ENCODE measurements at regions not wholly inside any gene's neighbourhood (a gene's known extent, or its start where the extent isn't known, plus 50 kb on each side); places are given as distances from the start of the nearest gene placed in this dataset.

DNA sequence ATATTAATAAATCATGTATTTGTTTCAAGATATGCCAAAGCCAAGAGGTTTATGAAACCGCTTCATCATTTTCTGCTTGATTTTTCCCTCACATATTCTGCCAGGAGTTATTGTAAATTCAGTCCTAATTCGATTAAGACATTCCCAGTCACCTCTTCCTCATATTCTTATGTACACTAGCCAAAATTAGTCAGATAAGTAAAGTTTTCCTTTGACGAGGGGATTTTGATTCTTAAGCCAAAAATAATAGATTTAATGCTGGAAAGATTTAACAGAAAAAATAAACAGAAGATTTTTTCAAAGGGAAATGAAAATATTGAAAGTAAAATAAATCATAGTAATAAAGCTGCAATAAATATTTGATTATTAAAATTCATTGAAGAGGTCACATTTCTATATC is 51.0 kb upstream of the VEGFC start:
- DNase-seq, result no peak

DNA sequence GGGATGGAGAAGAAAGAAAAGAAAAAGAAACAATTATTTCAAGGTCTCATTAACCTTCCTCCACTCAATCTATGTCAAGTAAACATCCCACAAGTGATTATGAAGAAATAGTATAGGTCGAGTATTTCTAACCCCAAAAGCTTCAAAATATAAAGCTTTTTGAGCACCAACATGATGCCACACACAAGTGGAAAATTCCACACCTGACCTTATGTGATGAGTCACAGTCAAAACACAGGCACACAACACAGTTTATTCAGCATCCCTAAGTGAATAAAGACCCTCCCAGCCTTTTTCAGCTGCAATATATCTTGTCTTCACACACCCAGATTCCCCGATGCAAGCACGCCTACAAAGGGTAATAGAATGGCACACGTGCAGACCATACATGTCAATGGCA is 51.7 kb upstream of the VEGFC start:
- no peak for DNase-seq

DNA sequence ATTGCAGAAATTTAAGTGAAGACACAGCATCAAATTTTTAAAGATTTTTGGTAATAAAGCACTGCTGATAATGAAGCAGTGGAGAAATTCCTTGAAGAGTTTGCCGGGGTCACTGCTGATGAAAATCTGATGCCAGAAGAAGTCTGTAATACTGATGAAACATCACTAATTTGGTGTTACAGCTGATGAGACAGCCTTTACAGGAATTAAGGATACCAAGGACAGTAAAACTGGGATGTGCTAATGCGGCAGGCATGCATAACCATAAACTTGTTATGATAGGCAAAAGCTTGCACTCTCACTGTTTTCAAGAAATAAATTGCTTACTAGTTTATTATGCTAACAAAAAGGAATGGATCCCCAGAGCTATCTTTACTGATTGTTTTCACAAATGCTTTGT is 52.9 kb upstream of the VEGFC start:
- no peak for DNase-seq

DNA sequence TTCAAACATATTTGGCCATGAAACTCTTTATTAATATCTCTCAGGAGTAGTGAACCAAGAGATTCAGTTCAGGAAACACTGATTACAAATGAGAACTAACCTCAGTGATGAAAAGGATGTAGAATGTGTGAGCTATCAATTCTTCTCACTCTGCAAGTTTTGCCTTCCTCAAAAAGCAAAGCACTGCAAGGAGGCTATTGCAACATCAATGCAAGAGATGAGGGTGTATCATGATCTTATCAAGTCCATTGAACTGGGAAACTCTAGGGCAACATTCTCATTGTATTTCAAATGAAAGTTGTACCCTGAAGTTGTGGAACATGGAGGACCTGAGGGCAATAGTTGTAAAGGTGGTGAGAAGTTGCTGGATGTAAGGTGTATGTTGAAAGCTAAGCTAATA is 56.4 kb upstream of the VEGFC start:
- no peak for DNase-seq

DNA sequence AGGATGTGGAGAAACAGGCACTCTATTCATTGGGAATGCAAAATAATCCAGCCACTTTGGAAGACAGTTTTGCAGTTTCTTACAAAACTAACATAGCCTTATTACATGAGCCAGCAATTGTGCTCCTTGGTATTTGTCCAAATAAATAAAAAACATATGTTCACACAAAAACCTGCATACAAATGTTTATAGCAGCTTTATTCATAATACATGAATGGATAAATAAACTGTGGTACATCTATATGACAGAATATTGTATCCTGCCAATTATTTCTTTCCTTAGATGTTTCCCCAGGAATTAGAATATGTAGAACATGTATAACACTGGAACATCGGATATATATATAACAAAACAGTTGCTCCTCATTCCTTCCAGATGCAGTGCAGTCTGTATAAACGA is 57.7 kb upstream of the VEGFC start:
- no peak for DNase-seq

DNA sequence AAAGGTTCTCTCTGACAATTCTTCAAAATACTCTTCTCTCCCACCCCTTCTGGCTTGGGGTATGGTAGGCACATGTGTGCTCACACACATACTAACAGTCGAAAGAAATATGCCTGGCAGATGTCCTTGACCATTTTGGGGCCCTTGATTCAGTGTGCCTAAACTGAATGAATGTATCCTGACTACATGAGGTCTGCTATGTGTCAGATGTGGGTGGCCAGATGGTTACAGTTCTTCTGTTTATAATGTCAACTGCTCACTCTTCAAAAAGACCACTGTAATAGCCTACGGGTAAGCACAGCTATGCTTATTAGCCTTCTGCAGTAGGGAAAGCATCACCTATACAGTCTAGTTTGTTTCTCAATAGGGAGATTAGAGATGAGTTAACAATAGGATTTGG is 63.7 kb upstream of the VEGFC start:
- no peak for DNase-seq

DNA sequence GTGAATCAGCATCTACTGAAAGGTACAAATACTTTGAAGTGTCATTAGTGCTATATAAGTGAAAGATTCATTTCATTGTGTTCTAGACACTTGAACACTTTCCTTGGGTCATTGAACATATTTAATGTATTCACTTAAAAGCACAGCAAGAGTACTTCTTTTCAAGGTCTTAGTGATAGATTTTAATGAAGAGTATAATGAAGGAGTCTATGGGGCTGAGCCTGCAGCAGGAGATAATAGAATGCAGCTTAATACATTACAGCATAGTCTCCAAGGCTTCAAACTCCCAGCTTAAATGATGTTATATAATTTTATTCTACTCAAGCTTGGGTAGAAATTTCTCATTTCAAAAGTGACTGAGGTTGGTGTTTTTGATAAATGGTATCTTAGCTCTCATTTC is 66.1 kb upstream of the VEGFC start:
- no peak for DNase-seq

DNA sequence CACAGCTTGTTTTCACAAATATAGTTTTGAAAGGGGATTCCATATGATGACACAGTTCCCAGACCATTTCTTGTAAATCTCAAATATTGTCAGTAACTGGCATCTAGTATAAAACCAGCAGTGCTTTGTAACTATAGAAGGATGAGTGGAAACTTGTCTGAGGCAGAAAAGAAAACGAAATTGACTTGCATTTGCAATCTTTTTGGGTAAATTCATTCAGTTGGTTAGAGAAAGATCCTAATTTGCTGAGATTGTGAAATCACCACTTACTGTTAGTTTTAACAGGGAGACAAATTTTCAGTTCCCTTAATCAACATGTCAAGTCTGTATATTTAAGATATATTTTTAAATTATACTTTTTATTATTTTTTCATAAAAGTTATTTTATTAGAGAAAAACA is 71.5 kb upstream of the VEGFC start:
- no peak for DNase-seq

DNA sequence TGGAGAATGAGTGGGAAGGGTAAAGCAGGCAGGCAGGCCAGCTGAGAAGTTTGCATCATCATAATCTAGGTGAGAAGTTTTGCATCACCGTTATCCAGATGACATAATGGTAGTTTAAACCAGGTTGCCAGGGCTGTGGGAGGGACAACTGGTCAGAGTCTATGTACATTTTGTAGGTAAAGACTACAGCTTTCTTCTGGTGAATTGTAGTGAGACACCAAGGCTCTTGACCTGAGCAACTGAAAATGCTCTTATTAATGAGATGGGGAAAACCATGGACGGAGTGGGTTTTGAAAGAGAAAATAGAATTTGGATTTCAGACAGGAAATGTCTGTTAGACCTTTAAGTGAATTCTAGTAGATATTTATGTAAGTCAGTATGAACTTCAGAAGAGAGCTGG is 76.0 kb upstream of the VEGFC start:
- DNase-seq, result no peak

DNA sequence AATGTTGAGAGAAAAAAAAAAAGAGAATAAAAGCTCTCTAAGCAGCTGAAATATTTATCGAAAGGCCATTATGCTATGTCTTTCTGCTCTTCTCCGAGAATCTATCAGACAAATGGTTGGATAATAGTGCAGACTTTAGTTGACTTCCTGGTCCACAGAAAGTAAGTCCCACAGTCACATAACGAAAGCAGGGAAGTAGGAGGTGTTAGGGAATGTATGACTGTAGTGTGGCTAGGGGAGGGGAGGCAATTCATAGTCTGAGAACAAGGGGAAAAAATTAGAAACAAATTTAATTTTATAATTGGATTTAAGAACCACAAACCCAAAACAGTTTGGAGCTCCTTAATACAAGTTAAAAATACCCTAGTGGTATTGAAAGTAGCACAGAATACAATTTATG is 79.7 kb upstream of the VEGFC start:
- DNase-seq, result no peak

DNA sequence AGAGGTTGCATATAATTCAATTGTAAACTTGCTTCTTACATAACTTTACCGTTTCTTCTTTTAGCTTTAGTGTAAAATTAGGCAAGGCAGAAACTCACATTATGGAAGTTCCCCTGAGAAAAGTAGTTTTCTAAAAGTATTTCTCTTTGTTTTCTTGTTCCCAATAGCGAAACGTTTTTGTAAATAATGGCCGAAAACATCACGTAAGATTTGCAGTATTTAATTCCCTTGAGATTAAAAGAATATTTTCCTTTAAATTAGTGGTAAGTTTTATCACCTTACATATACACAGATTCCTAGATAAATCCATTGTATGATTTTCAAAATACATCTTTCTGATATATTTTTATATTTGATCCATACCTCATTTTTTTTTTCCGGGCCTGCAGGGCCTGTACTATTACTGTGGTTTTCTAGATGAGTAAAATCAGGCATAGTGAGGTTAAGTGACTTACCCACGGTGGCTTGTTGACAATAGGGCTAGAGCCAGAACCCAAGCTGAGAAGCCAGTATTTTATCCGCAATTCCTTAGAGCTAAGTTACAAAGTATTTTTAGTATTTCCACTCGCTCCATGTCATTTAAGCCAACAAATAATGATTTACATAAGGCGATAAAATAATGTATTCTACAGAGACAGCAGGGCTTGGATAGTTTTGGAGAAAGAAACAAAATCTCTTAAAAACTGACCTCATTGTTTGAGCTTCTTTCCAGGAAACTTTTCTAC is 82.2 kb upstream of the VEGFC start:
- DNase-seq, result no peak

DNA sequence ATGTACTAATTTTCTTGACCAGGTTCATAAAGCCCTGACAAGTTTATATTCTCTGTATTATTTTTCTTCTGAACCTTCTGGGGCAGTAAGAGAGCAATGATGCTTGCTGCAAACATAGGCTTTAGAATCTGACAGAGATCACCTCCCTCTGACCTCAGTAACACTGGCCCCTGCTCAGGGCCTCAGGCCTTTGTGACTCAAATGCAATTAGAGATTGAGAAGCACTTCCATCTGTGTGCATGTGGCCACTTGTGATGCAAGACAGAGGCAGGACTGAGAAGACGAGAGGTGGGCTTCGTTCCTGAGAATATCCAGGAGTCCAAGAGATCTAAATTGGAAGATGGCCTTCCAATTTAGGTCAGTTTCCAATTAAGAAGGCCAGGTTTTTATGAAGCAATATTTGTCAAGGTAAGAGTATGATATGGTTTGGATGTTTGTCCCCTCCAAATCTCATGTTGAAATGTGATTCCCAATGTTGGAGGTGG is 82.8 kb upstream of the VEGFC start:
- no peak for DNase-seq

DNA sequence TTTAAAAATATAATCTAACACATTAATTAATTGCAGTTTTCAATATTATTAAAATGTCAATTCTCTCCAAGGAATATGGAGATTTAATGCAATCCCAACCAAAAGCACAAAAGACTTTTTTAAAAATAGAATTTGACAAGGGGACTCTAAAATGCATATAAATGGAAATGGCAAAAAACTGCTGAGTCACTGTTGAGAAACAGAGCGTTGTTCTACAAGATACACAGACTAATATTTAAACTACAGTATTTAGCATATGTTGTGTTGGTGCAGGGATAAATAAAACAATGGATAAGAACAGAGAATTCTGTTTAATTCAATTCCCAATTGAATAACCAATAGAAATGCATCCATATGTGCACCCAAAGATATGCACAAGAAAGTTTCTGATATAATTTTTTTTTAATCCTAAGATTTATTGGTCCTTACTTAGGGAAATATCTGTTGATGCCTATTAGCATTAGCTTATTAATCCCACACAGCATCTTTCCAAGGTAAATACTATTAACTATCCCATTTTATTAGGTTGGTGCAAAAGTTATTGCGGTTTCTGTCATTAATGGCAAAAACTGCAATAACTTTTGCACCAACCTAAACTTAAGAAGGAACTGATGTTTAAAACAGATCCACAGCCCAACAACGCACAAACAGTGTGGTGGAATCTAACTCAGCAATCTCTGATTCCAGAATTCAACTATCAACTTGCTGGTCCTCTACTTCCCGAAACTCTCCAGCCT is 86.8 kb upstream of the VEGFC start:
- DNase-seq, result no peak

DNA sequence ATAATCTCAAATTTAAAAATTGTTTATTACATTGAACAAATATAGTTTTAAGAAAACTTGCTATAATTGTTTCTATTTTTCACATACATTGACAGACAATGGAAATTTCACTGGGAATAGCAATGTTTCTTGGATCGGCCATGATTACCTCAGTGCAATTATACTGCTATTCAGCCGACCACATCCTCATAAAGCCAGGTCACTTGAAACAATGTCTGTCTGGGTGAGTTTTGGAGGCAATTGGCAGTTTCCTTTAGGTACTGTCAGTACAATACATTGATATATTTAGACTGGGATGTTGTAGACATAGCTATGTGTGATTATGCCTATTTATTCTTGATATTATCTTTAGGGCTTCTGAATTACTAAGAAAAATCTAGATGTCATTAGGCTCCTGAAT is 89.5 kb upstream of the VEGFC start:
- DNase-seq, result no peak

DNA sequence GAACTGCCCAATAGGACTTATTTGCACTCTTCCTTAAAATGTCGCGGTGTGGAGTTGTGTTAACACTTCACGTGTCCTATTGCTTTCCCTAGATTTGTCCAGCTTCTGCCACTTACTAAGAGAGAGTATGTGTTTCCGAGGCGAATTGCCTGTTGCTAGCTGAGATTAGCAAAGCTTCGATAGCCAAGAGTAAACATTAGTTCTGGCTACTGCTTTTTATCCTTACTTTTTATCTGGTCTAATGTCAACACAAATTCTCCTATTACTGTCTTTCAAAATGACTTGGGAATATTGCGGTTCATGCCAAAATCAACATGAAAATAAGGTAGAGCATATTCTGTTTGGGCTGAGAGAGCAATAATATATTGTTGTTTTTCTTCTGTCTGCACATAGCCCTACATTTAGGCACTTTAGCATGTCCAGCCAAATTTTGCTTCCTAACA is 90.4 kb upstream of the VEGFC start:
- no peak for DNase-seq

DNA sequence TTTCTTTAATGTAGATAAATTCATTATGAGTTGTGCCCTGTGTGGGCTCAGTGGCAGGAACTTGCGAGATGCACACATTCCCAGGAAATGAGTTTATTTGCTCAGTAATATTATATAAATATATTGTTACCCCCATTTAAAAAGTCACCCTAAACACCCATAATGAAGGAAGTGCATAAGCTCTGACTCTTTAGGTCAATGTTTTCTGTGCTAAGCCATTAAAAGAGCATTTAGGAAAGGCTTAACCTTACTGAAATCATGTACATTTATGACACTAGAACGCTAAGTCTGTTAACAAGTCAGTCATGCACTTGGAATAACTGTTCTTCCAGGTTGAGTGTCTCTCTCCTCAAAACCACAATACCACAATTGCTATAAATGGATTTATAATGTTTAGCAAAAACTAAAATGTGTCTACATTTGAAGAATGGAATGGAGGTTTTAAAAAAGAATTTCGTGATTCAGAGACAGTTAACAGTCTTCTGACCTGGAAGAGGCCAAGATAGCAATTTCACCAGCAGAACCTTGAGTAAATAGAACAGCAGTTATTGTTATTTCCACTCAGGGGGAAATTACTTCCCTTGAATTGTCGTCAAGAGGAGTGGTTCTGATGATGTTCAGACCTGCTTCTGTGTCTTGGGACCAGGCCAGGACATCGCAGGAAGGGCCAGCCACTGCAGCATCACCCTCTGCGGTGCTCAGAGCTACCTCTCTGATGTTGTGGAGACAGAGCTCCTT is 91.1 kb upstream of the VEGFC start:
- no peak for DNase-seq

DNA sequence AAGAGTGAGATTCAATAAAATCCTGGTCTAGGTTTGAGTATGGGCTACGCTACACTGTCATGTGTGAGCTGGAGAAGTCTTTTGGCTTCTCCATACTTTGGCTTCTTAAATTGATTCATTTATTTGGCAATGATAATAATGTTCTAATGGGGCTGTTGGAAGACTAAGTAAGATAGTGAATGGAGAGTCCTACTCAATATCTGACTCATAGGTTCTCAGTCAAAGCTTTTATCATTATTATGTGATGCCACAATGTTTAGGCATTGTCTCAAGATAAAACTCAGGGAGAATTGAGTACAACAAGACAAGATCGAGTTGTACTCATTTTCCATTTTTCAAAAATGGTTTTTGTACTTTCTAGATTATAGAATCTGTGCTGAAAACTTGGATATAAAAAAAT is 92.5 kb upstream of the VEGFC start:
- DNase-seq, result no peak

DNA sequence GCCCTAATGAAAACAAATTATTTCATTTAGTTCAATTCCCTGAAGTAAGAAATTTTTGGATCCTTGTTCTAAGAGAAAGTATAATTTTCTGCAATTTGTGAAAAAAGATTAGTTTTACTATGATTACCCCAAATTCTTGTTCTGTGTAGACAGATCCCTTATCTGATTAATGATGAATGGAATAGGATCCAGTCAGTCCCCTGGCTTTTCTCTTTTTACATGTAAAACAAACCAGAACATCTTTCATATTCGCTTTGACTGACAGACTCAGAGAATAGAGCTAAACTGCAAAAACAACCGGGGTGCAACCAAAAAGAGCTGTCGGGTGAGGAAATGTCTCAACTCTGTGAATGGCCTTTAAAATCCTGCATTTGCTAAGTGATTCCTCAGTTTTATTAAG is 93.4 kb upstream of the VEGFC start:
- no peak for DNase-seq

DNA sequence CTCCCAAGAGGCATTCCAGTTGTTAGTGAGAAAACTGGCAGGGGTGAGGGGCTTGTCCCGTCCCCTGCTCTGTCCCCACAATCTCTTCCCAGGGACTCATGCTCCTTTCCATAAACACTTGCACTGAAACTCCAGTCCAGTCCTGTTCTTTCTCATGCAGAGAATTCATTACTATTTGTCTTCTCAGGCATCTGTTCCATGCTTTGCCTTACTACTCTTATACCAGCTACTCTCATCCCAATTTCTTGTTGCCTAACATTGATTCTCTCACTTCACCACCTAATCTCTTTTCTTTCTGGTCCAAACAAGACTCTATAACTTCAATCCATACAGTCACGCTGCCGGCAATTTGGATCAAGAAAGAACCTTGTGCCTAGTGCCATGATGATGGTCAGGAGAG is 97.1 kb upstream of the VEGFC start:
- DNase-seq, result no peak

DNA sequence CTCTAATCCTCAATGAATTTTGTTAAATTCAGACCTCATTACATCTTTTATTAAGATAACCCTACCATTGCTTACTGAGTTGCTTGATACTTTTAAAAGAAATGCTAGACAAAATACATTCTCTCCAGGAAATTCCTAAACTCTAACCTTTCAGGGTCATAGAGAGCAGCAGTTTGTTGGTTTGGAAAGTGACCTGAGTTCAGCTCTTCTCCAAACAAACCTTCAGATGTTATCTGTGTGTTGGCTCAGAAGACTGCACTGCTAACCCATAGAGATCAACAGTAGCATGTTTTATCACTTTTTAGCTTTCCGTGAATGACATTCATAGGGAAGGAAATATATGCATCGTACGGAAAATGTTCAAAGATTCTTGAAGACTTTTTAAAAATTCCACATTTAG is 101.8 kb upstream of the VEGFC start:
- DNase-seq, result no peak

DNA sequence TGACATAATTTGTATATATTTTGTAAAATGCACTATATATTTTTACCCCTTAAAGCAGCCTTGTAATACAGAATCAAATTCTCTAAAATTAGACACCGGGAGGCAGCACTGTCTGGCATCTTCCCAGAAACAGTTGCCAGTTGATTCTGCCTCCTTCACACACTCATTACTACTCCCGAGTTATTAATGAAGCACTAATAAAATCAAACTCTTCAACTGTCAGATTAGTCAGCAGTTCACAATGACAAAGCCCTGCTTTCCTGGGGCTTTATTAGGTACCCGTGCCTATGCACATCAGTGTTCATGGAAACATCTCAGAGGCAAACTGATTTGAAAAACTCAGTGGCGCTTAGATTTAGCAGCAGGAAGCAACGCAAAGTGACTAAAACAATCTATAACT is 103.5 kb upstream of the VEGFC start:
- no peak for DNase-seq

DNA sequence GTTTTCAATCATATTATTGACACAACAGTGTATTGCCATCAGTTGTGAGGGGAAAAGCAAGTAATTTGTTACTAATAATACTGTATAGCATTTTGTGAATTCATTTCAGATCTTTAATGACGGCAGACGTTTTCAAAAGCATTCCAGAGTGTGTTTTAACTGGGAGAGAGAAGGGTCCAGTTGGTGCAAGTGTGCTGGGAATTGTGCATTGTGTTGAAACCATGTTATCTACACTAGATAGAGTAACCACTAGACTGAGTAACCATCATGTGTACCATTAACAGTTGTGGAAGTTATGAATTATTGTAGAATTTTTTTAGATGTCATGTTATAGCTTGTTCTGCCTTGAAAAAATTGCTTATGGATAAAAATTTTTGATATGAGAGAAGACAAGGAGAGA is 104.5 kb upstream of the VEGFC start:
- no peak for DNase-seq

DNA sequence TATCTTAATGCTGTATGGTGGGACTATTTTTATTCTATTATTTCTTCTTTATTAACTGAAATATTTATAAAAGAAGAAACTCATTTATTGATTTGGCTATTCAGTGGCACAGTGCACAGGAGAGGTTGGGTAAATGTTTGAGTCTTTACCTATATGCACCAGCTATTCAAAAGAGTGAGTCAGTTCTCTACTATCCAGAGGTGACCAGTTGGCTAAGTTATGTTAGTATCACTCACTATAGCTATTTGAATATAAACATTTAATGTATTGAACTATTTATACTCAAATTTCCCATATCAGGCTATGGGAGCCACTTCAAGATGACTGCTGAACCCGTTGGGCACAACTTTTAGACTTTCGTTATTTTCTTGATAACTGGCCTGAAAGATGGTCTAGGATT is 106.1 kb upstream of the VEGFC start:
- no peak for DNase-seq

DNA sequence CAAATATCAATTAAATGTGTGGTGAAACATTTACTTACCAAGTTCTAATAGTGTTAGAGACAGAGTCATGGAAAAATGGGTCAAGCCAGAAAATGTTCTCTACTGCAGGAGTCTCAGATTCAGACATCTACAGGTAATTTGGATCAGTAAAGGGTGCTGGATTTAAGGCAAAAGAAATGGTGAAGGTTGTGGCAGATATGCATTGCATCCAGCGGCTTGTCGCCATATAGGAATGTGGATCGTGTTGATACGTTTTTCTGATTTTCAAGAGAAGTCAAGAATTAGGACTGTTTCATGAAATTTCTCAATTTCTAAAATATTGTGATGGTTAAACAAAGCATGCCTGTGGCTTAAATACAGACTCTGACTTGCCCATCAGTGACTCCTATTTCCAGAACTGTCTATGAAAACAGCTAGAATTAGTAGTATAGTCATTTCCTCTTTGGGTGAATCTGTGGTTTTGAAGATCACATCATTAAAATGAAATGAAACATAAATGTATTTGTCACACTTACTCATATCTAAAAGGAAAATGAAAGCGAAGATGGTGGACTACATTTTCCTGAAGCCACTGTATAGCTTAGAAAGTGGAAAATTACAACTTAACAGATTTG is 110.1 kb upstream of the VEGFC start:
- no peak for DNase-seq

Measured in NCI-H1694 treated with DMSO at 0.1 percent for 48 hours (cell line).